Astrocyte (in vitro differentiated cells and primary cell): ENCODE measurements at regions not wholly inside any gene's neighbourhood (a gene's known extent, or its start where the extent isn't known, plus 50 kb on each side); places are given as distances from the start of the nearest gene placed in this dataset.
A peak's percentile ranks its signal among the peaks of the same experiment; 100 is the strongest.

ENCODE experiments used
- DNase-seq: peaks from one replicate; pipeline ENCODE4 v3.0.0-alpha.2; 2010; ENCODE audit warnings: low read depth
- FAIRE-seq: peaks from 2 replicates; lab custom pipeline; 2011; peaks lifted over from hg19 to GRCh38; lab: Jason Lieb, UNC
- H2AFZ ChIP-seq: 2 replicates; pipeline ENCODE4 v1.6.0; 2012; ENCODE audit warnings: low read depth, low read length, inconsistent platforms
- H3K27ac ChIP-seq: 2 replicates; pipeline ENCODE4 v1.5.1; 2011; ENCODE audit warnings: low read depth, low read length, inconsistent platforms
- H3K27me3 ChIP-seq: 2 replicates; pipeline ENCODE4 v1.6.0; 2011; ENCODE audit warnings: low read length, inconsistent platforms; ENCODE audit not compliant: insufficient read depth
- H3K36me3 ChIP-seq: 2 replicates; pipeline ENCODE4 v1.5.1; 2011; ENCODE audit warnings: low read length, inconsistent platforms; ENCODE audit not compliant: insufficient read depth
- H3K4me1 ChIP-seq: 2 replicates; pipeline ENCODE4 v1.5.1; 2011; ENCODE audit warnings: low read length, inconsistent platforms; ENCODE audit not compliant: insufficient read depth
- H3K4me2 ChIP-seq: 2 replicates; pipeline ENCODE4 v1.6.0; 2012; ENCODE audit warnings: low read length, inconsistent platforms
- H3K4me3 ChIP-seq: 2 replicates; pipeline ENCODE4 v1.5.1; 2011; ENCODE audit warnings: low read depth, mild to moderate bottlenecking, low read length, inconsistent platforms; ENCODE audit not compliant: insufficient read depth
- H3K79me2 ChIP-seq: 2 replicates; pipeline ENCODE4 v1.6.0; 2012; ENCODE audit warnings: mild to moderate bottlenecking, low read length, inconsistent platforms; ENCODE audit not compliant: insufficient read depth
- H3K9ac ChIP-seq: 2 replicates; pipeline ENCODE4 v1.6.0; 2012; ENCODE audit warnings: mild to moderate bottlenecking, low read length, inconsistent platforms
- H3K9me3 ChIP-seq: 2 replicates; pipeline ENCODE4 v1.5.1; 2012; ENCODE audit warnings: low read depth, mild to moderate bottlenecking, low read length, inconsistent platforms; ENCODE audit not compliant: insufficient read depth
- H4K20me1 ChIP-seq: 2 replicates; pipeline ENCODE4 v1.6.0; 2012; ENCODE audit warnings: low read length, inconsistent platforms; ENCODE audit not compliant: insufficient read depth
- H3K27ac Mint-ChIP-seq: one replicate; pipeline ENCODE4 v1.8.0; 2021; ENCODE audit warnings: mild to moderate bottlenecking, mixed read lengths; ENCODE audit not compliant: unreplicated experiment
- H3K27me3 Mint-ChIP-seq: one replicate; pipeline ENCODE4 v1.8.0; 2021; ENCODE audit warnings: low read depth, mixed read lengths; ENCODE audit not compliant: unreplicated experiment
- H3K36me3 Mint-ChIP-seq: one replicate; pipeline ENCODE4 v1.8.0; 2021; ENCODE audit warnings: low read depth, mixed read lengths; ENCODE audit not compliant: unreplicated experiment
- H3K4me1 Mint-ChIP-seq: one replicate; pipeline ENCODE4 v1.8.0; 2021; ENCODE audit warnings: low read depth, mixed read lengths; ENCODE audit not compliant: unreplicated experiment
- H3K4me3 Mint-ChIP-seq: one replicate; pipeline ENCODE4 v1.8.0; 2021; ENCODE audit warnings: mild to moderate bottlenecking, moderate library complexity, mixed read lengths; ENCODE audit not compliant: unreplicated experiment
- H3K9me3 Mint-ChIP-seq: one replicate; pipeline ENCODE4 v1.8.0; 2021; ENCODE audit warnings: mild to moderate bottlenecking, mixed read lengths; ENCODE audit not compliant: unreplicated experiment
- CTCF ChIP-seq: IDR thresholded peaks from 2 replicates; pipeline ENCODE4 v1.5.1; 2011; ENCODE audit warnings: low read depth, mild to moderate bottlenecking, inconsistent platforms, low read length, moderate library complexity; ENCODE audit not compliant: insufficient read depth
- EZH2 ChIP-seq: IDR thresholded peaks from 2 replicates; pipeline ENCODE4 v1.6.1; 2012; ENCODE audit warnings: mild to moderate bottlenecking, low read length, inconsistent platforms; ENCODE audit not compliant: insufficient read depth

GRCh38 chr16:64092271-64092670 lies 1029.6 kb downstream of the CDH11 start:
- Mint-ChIP-seq H3K27ac (peak overlapping the region; percentile 99), H3K9me3 (peaks cover 11% of the 10 kb centered on the region), H3K4me1 (peaks cover 22% of the 10 kb centered on the region), H3K27me3 (no peaks in the 10 kb centered on the region), H3K4me3 (no peak overlapping the region), H3K36me3 (no peaks in the 10 kb centered on the region)
- FAIRE-seq = peak; percentile 99
- H3K79me2 ChIP-seq = no peaks in the 10 kb centered on the region
- H3K9ac ChIP-seq = peak overlapping the region; percentile 42
- H2AFZ ChIP-seq = peak overlapping the region; percentile 60
- H3K27ac ChIP-seq = peak overlapping the region; percentile 70
- H3K27me3 ChIP-seq = no peaks in the 10 kb centered on the region
- no peak overlapping the region for H3K4me3 ChIP-seq
- H3K4me2 ChIP-seq = peak overlapping the region; percentile 39
- H4K20me1 ChIP-seq = no peaks in the 10 kb centered on the region
- DNase-seq = peak; percentile 88
- TF ChIP-seq CTCF = no peak
- no peak for TF ChIP-seq EZH2
- peaks cover 12% of the 10 kb centered on the region for H3K4me1 ChIP-seq
- no peaks in the 10 kb centered on the region for H3K36me3 ChIP-seq
- H3K9me3 ChIP-seq = no peaks in the 10 kb centered on the region

- Mint-ChIP-seq H3K36me3 (no peaks in the 10 kb centered on the region), H3K4me3 (no peak overlapping the region), H3K27me3 (no peaks in the 10 kb centered on the region), H3K27ac (no peak overlapping the region), H3K4me1 (peaks cover 22% of the 10 kb centered on the region), H3K9me3 (peaks cover 5% of the 10 kb centered on the region)
- Histone ChIP-seq H3K27ac (no peak overlapping the region), H3K27me3 (no peaks in the 10 kb centered on the region), H3K4me2 (no peak overlapping the region), H4K20me1 (no peaks in the 10 kb centered on the region), H3K36me3 (no peaks in the 10 kb centered on the region), H3K4me1 (peaks cover 12% of the 10 kb centered on the region), H3K9ac (no peak overlapping the region), H2AFZ (no peak overlapping the region), H3K79me2 (no peaks in the 10 kb centered on the region), H3K4me3 (no peak overlapping the region), H3K9me3 (no peaks in the 10 kb centered on the region)
- TF ChIP-seq CTCF = no peak
- TF ChIP-seq EZH2 = no peak
- DNase-seq (no peak), FAIRE-seq (no peak)
These were observed 1031.5 kb downstream of the CDH11 start for GRCh38 chr16:64090327-64090726.

- H3K79me2 ChIP-seq = no peaks in the 10 kb centered on the region
- H3K9ac ChIP-seq = no peak overlapping the region
- no peaks in the 10 kb centered on the region for H3K36me3 ChIP-seq
- H4K20me1 ChIP-seq = no peaks in the 10 kb centered on the region
- DNase-seq = no peak
- no peak overlapping the region for H3K4me3 Mint-ChIP-seq
- H3K9me3 ChIP-seq = no peaks in the 10 kb centered on the region
- no peak overlapping the region for H3K27ac ChIP-seq
- H2AFZ ChIP-seq = no peak overlapping the region
- H3K27ac Mint-ChIP-seq = no peak overlapping the region
- TF ChIP-seq EZH2 (no peak), CTCF (peak; percentile 49)
- no peak overlapping the region for H3K4me2 ChIP-seq
- peaks cover 22% of the 10 kb centered on the region for H3K4me1 Mint-ChIP-seq
- FAIRE-seq = no peak
- H3K9me3 Mint-ChIP-seq = peaks cover 2% of the 10 kb centered on the region
- peaks cover 12% of the 10 kb centered on the region for H3K4me1 ChIP-seq
- no peaks in the 10 kb centered on the region for H3K27me3 ChIP-seq
- H3K27me3 Mint-ChIP-seq = no peaks in the 10 kb centered on the region
- no peaks in the 10 kb centered on the region for H3K36me3 Mint-ChIP-seq
- no peak overlapping the region for H3K4me3 ChIP-seq
These were observed 1032.2 kb downstream of the CDH11 start for GRCh38 chr16:64089697-64090096.
